Amygdala (tissue), 56 donors: ENCODE measurements at regions not wholly inside any gene's neighbourhood (a gene's known extent, or its start where the extent isn't known, plus 50 kb on each side); places are given as distances from the start of the nearest gene placed in this dataset.
A peak's percentile ranks its signal among the peaks of the same experiment; 100 is the strongest.

Source experiments
- DNase-seq, 56 donors: peaks; one replicate each; lab custom pipeline; 2025; lab: John Stamatoyannopoulos, UW

GRCh38 chr10:2925631-2926030, 141.7 kb upstream of the PFKP start:
- peak in 11 of 56 donors; percentile 2 to 29 (median 15) for DNase-seq

GRCh38 chr10:2924431-2924830, 142.9 kb upstream of the PFKP start:
- no peak for DNase-seq

GRCh38 chr10:2921956-2922680, 145.2 kb upstream of the PFKP start:
- DNase-seq = peak in 2 of 56 donors; percentile 8

- DNase-seq = no peak
Measured at GRCh38 chr10:2920637-2921036, 146.7 kb upstream of the PFKP start.

- peak in 4 of 56 donors; percentile 7 to 15 (median 12) for DNase-seq
Measured at GRCh38 chr10:2920168-2920567, 147.2 kb upstream of the PFKP start.

GRCh38 chr10:2919016-2919415, 148.3 kb upstream of the PFKP start:
- no peak for DNase-seq

- no peak for DNase-seq
Measured at GRCh38 chr10:2918489-2918888, 148.9 kb upstream of the PFKP start.

- no peak for DNase-seq
Measured at GRCh38 chr10:2917926-2918325, 149.4 kb upstream of the PFKP start.

- DNase-seq = no peak
Measured at GRCh38 chr10:2915412-2915811, 151.9 kb upstream of the PFKP start.

GRCh38 chr10:2914741-2915140, 152.6 kb upstream of the PFKP start:
- DNase-seq = no peak

- no peak for DNase-seq
Measured at GRCh38 chr10:2913474-2913873, 153.9 kb upstream of the PFKP start.

- no peak for DNase-seq
Measured at GRCh38 chr10:2910656-2911055, 156.7 kb upstream of the PFKP start.

GRCh38 chr10:2909921-2910320, 157.4 kb upstream of the PFKP start:
- DNase-seq = no peak

- no peak for DNase-seq
Measured at GRCh38 chr10:2908851-2909630, 158.3 kb upstream of the PFKP start.

GRCh38 chr10:2906974-2907373, 160.4 kb upstream of the PFKP start:
- no peak for DNase-seq

- DNase-seq = no peak
Measured at GRCh38 chr10:2905851-2906250, 161.5 kb upstream of the PFKP start.

- no peak for DNase-seq
Measured at GRCh38 chr10:2900530-2900929, 166.8 kb upstream of the PFKP start.

- no peak for DNase-seq
Measured at GRCh38 chr10:2899246-2899951, 167.9 kb upstream of the PFKP start.

GRCh38 chr10:2898509-2898860, 168.9 kb upstream of the PFKP start:
- DNase-seq = no peak

- no peak for DNase-seq
Measured at GRCh38 chr10:2897619-2898508, 169.5 kb upstream of the PFKP start.
